SIG-M5 (cell line): ENCODE measurements at regions not wholly inside any gene's neighbourhood (a gene's known extent, or its start where the extent isn't known, plus 50 kb on each side); places are given as distances from the start of the nearest gene placed in this dataset.
"Not testable (repeated sequence)": the region's sequence is repeated elsewhere in the genome, so short reads cannot be mapped to it uniquely, and the experiment has no call there.

Source experiments
- DNase-seq: peaks from one replicate; lab custom pipeline; 2025; lab: John Stamatoyannopoulos, UW

- DNase-seq, result no peak
These were observed 366.9 kb downstream of the FAM72C start for GRCh38 chr1:143604887-143605286.

GRCh38 chr1:143584508-143584907 lies 387.3 kb downstream of the FAM72C start:
- DNase-seq, result no peak

- DNase-seq, result no peak
These were observed 396.8 kb downstream of the FAM72C start for GRCh38 chr1:143574891-143575520.

- not testable (repeated sequence) for DNase-seq
These were observed 399.1 kb downstream of the FAM72C start for GRCh38 chr1:143572661-143573060.

GRCh38 chr1:143563761-143564160 lies 408.0 kb downstream of the FAM72C start:
- DNase-seq, result not testable (repeated sequence)

GRCh38 chr1:143553627-143554026 lies 418.2 kb downstream of the FAM72C start:
- no peak for DNase-seq

GRCh38 chr1:143504703-143505102 lies 467.1 kb downstream of the FAM72C start:
- DNase-seq, result not testable (repeated sequence)

- not testable (repeated sequence) for DNase-seq
These were observed 467.7 kb downstream of the FAM72C start for GRCh38 chr1:143504080-143504479.

GRCh38 chr1:143503048-143503447 lies 468.7 kb downstream of the FAM72C start:
- not testable (repeated sequence) for DNase-seq

- DNase-seq, result not testable (repeated sequence)
These were observed 469.7 kb downstream of the FAM72C start for GRCh38 chr1:143502038-143502437.

GRCh38 chr1:143498059-143498749 lies 473.6 kb downstream of the FAM72C start:
- DNase-seq, result not testable (repeated sequence)

- DNase-seq, result no peak
These were observed 474.4 kb downstream of the FAM72C start for GRCh38 chr1:143497374-143497747.

GRCh38 chr1:143496526-143497373 lies 475.0 kb downstream of the FAM72C start:
- DNase-seq, result not testable (repeated sequence)
